ENCODE measurements at regions not wholly inside any gene's neighbourhood (a gene's known extent, or its start where the extent isn't known, plus 50 kb on each side); places are given as distances from the start of the nearest gene placed in this dataset.

DNA sequence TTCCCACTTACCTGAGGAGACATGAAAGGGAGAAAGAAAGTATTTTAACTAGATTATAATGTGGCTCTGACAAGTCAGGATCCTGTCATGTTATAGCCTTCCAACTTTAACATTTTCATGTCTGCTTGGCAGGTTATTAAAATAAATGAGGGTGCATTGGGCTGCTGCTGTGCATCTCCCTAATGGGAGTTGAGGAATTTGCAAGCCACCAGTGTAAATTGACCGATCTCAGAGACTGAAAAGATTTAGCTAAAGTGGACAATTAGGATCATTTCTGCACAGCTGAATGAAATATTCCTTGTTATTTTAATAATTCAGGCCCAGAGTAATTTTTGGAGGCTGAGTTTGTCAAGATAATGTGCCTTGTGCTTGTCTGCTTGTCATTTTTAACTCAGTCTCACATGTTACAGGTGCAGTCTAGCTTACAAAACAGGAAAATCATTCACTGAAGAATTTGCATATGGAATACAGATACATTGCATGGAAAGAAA is 366.3 kb upstream of the ADAMTS16 start:
- DNase-seq, result no peak

GRCh38 chr5:4777435-4777834 is 362.7 kb upstream of the ADAMTS16 start:
- DNase-seq, result no peak

DNA sequence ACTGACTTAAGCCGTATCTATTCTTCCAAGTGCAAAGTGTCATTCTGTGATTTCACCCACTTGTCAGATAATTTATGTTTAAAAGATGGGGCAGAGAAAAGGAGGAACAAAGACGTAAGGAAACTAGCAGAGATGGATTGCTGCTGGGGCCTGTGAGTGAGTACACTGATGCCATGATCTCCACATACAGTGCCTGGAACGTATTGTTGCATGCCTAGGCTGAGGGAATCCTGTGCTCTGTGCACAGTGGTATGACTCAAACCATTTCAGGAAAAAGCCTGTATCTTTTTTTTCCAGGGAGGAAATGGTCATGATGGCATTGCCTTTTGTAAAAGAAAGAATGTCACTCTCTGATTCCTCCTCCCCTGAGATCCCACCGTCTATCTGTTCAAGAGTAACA is 359.5 kb upstream of the ADAMTS16 start:
- DNase-seq, result no peak

GRCh38 chr5:4781299-4781698 is 358.8 kb upstream of the ADAMTS16 start:
- no peak for DNase-seq

DNA sequence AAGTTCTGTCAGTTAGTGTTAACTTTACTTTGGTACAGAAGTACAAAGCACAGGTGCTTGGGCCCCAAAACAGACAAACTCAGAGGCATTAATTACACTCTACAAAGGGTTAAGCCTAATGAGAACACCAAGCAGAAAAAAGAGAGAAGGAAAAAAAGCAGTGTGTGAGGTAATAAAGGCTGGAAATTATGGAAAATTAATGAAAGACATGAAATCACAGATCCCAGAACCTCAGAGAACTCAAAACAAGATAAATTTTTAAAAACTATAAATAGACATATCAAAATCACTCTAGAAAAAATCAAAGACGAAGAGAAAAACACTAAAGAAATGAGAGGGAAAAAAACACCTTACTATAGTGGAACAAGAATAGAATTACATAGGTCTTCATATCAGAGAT is 354.2 kb upstream of the ADAMTS16 start:
- no peak for DNase-seq

DNA sequence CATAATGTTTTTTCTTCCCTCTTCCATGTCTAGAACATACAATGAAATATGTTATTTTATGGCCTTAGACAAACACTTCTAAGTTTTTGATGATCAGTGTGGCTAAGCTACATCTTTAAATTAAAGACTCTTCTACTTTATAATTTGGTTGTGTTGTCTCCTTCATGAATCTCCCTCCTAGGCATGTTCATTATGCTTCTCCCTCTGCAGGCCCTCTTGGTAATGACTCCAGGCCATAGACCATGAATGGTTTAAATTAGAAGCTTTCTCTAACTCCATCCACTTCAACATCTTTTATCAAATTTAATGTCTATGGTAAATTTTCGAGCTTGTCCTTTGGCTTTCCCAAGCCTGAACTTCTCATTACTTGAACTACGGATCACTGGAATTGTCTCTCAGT is 342.7 kb upstream of the ADAMTS16 start:
- DNase-seq, result no peak

GRCh38 chr5:4802044-4802443 is 338.1 kb upstream of the ADAMTS16 start:
- no peak for DNase-seq

DNA sequence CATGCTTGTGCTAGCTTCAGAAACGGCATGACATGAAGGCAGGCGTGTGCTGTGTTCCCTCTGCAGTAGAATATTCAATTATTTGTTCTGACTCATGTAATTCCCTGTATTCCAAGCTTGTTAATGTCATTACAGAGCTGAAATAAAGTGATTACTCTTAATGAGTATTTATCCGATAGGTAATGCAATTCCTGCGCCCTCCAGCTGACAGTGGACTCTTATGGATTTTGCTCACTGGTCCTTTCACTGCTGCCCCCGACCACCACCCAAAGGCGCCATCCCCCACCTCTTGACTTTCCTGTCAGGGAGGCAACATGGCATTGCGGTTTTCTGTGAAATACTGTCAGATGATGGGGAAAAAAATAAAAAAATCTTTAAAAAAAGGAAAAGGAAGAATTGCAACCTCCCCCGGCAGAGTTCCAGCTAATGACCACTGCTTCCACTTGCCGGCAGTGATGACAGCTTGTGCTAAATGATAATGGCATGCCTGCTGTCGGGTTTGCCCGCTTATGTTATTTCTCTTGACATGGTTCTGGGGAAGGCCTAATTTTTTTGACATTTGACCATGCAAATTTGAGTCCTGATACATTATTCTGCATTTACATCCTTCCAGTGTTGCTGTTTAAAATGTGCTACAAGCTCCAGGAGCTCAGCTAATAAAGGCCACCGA is 335.3 kb upstream of the ADAMTS16 start:
- no peak for DNase-seq

DNA sequence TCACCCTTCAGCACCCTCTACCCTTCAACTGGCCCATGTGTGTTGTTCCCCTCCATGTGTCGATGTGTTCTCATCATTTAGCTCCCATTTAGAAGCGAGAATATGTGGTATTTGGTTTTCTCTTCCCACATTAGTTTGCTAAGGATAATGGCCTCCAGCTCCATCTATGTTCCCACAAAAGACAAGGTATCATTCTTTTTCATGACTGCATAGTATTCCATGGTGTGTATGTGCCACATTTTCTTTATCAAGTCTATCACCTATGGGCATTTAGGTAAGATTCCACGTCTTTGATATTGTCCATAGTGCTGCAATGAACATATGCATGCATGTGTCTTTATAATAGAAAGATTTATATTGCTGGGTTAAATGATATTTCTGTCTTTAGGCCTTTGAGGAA is 325.1 kb upstream of the ADAMTS16 start:
- DNase-seq, result no peak

DNA sequence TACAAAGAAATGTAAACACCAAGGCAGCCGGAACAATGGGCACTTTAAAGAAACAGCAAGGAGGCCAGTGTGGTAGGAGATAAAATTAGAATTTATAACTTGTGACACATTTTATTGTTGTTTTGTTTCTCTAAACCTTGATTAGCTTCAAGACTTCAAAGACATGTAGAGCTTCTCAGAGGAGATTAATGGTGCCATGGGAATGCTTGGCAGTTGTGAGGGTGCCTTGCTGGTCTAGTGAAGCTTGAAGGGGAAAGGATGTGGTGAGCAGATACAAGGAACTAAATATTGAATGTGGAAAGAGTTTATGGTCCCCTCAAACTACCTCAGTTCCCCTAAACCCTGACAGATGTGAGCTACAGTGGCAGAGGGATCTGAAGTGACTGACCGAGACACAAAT is 322.4 kb upstream of the ADAMTS16 start:
- no peak for DNase-seq

- no peak for DNase-seq
These were observed 308.8 kb upstream of the ADAMTS16 start for GRCh38 chr5:4831325-4831724.

DNA sequence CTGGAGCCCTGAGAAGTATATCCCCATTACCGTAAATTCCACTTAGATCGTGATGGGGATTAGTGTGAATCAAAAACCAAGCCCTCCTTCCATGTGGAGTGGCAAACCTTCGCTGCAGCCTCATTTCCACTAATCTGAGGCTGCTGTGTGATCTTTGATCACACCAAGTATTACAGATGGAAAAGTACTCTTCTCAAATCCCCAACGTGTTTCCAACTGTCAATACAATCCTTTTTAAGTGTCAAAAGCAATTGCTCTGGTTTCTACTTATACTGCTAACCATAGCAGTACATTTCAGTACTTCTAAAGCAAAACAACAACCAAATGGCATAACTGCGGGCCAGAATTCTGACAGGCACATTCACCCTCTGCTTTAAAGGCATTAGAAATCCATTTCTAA is 307.7 kb upstream of the ADAMTS16 start:
- DNase-seq, result no peak

DNA sequence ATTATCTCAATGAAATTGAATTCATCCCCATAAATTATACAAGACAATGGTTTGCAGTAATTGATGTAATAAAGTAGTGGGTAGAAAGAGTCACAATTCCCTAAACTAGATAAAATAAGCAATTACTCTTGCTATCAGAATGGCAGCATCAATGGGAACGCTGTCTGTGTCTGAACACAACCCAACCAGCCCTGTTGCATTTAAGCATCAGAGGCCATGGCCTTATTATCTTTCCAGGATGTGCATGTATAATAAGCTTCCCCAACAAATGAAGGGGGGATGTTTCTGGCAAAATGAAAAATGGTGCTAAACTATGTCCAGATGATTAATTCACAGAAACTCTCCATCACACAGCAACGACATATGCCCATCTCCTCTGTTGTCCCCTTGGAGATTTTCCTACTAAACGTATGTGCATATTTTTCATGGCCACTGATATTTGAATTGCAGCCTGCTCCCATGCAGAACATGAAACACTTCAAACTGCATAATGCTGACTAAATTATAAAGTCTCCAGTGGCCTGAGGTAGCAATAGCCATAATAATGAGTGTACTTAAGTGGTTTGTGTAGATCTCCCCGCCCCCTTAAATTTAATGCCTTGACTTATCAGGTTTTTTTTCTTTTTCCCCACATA is 306.9 kb upstream of the ADAMTS16 start:
- DNase-seq, result no peak

DNA sequence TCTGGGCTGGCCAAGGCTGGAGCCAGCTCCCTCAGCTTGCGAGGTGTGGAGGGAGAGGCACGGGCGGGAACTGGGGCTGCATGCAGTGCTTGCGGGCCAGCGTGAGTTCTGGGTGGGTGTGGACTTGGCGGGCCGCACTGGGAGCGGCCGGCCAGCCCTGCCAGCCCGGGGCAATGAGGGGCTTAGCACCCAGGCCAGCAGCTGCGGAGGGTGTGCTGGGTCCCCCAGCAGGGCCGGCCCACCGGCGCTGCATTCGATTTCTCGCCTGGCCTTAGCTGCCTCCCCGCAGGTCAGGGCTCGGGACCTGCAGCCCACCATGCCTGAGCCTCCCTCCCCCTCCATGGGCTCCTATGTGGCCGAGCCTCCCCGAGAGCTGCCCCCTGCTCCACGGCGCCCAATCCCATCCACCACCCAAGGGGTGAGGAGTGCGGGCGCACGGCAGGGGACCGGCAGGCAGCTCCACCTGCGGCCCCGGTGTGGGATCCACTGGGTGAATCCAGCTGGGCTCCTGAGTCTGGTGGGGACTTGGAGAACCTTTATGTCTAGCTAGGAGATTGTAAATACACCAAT is 302.6 kb upstream of the ADAMTS16 start:
- no peak for DNase-seq

DNA sequence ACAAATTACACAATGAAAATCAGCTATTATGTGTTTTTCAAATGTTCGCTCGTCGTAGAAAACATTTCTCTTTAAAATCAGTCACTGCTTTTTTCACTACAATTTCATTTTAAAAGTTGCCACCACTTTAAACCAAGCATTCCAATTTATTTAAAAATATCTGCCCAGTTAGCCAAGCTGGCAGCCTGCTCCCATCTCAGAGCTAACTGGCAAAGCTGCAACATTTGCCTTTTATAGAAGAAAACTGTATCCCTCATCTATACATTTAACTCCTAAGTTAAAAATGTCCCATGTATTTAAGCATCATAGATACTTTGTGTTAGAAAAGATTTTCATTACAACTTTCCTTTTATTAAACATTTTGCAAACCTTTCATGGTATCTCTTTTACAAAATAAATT is 294.9 kb upstream of the ADAMTS16 start:
- DNase-seq, result no peak

GRCh38 chr5:4847766-4848165 is 292.4 kb upstream of the ADAMTS16 start:
- DNase-seq, result no peak

DNA sequence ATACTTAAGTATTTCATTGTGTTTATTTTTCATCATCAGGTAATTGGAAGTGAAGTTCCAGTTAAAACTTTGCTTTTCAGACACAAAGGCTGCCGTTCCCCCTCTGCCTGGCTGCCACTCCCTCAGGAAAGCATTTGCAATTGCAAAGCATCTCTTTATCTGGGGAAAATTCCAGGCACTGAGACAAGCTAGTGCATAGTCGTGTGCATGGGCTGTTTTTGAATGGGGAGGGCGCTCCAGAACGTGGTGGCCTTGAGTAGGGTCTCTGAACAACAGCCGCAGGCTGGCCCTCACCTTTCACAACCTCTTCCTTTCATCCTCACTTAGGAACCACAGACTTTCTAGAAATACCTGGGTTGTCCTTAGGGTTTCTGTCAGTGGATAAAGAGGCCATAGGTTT is 285.1 kb upstream of the ADAMTS16 start:
- no peak for DNase-seq

DNA sequence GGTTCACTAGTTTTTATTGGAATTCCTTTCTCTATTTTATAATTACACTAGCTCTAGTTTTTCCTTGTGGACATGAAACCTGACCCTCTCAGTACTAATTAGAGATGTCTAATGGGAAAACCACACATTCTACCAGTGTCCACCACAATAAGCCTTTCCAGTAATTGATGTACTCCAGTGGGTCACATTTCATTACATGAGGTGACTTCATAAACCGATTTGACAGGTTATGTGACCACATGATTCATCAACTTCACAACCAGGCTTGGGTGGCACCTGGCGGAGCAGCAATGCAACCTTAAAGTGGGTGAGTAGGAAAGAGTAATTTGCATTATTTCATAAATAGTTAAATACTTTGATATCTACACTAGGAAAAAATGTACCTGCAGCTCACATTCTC is 284.2 kb upstream of the ADAMTS16 start:
- no peak for DNase-seq

DNA sequence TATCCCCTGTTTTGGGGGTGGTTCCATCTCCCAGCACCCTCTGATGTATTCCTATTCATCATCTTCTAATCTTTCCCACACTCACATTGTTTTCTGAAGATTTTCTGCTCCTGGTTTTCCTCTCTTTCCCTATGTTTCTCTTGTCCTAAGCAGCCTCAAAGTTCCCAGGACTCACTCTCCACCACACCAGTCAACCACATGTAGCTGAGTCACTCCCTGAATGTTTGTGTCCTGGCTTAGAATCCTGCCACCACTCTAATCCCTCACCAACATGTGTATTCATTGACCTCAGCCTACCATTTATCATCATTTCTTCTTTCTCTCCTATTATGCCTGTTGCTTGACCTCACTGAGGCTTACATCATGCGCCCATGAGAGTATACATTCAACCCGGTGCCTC is 282.4 kb upstream of the ADAMTS16 start:
- no peak for DNase-seq

GRCh38 chr5:4859500-4860235 is 280.5 kb upstream of the ADAMTS16 start:
- no peak for DNase-seq

GRCh38 chr5:4860631-4861030 is 279.5 kb upstream of the ADAMTS16 start:
- DNase-seq, result no peak

DNA sequence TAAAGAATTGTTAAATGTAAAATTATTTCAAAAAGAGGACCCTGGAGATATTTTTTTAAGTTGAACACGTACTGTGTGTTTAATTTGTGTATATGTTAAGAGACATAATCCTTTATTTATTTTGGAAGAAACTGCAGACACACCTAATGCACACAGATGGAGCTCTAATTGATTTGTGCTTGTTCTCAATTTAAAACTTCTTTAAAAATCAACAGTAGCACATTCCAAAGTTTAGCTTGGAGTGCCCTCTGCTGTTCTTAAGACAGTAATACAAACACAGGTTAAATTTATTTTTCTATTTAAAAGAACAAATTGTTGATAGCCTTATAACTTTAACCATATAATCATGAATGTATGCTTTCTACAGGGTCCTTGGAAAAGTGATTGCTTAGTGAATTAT is 277.6 kb upstream of the ADAMTS16 start:
- peak; percentile 58 for DNase-seq

DNA sequence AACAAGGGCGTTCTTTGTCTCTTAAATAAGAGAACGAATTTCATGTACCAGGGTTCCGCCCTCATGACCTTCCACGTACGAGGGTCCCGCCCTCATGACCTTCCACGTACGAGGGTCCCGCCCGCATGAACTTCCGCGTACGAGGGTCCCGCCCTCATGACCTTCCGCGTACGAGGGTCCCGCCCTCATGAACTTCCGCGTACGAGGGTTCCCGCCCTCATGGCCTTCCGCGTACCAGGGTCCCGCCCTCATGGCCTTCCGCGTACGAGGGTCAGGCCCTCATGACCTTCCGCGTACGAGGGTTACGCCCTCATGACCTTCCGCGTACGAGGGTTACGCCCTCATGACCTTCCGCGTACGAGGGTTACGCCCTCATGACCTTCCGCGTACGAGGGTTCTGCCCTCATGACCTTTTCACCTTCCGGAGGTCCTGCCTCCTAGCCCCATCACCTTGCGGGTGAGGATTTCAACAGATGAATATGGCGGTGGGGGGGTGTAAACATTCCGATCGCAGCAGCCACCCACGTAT is 273.9 kb upstream of the ADAMTS16 start:
- no peak for DNase-seq

GRCh38 chr5:4866817-4867216 is 273.3 kb upstream of the ADAMTS16 start:
- no peak for DNase-seq
